Hepatic stellate cell (primary cell): ENCODE measurements at regions not wholly inside any gene's neighbourhood (a gene's known extent, or its start where the extent isn't known, plus 50 kb on each side); places are given as distances from the start of the nearest gene placed in this dataset.
"Not testable (repeated sequence)": the region's sequence is repeated elsewhere in the genome, so short reads cannot be mapped to it uniquely, and the experiment has no call there.

Experiments used
- DNase-seq: peaks from one replicate; pipeline ENCODE4 v3.0.0; 2011; ENCODE audit warnings: low spot score

GRCh38 chrX:149420566-149420965 is 84.5 kb downstream of the IDS start:
- not testable (repeated sequence) for DNase-seq

GRCh38 chrX:149398027-149398426 is 107.1 kb downstream of the IDS start:
- DNase-seq: no peak

GRCh38 chrX:149392921-149393320 is 112.2 kb downstream of the IDS start:
- DNase-seq: no peak

DNA sequence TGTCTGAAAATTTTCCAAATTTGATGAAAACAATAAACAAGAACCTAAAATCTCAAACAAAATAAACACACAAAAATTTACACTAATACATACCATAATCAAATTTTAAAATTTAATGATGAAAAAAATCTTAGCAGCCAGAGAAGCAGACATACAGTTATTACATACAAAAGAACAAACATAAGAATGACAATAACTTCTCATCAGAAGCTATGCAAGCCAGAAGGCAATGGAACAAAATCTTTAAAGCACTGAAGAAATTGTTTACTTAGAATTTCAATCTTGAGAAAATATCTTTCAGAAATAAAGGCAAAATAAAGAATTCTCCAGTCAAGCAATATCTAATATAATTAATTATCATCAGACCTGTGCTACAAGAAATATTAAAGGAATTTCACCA is 121.3 kb downstream of the IDS start:
- no peak for DNase-seq

GRCh38 chrX:149374751-149375150 is 130.4 kb downstream of the IDS start:
- no peak for DNase-seq

DNA sequence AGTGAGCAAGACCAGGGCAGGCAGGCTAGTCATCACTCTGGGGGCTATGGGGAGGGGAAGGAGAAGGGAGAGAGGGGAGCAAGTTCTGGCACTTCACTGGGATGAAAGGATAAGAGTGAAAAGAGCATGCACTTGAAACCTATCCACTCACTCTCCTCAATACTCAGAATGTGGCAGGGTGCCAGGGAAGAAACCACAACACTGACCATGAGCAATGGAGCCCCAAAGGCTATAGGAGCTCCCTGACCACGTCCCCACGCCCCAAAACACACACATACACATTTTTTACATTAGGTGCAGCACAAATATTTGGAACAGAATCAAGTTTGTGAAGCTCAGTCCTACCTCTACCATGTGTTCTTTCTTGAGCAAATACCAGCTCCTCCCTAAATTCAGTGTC is 132.2 kb downstream of the IDS start:
- DNase-seq: no peak

GRCh38 chrX:149371986-149372385 is 133.1 kb downstream of the IDS start:
- no peak for DNase-seq

DNA sequence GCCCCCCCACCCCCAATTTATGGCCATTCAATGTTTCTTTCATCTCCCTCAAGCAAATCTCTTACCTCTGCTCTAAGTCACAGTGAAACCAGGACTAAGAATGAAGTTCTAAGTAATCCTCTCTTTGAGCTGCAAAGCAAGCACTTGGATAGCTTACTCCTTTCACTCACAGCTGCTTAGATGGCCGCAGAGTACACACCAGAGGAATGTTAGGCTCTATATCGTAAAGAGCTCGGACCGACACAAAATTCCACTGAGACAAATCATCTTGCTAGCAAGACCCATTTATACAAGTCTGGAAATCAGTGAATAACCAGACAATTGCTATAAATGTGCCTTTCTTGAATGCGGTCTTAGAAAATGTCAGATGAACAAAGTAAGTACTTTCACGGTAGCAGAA is 135.0 kb downstream of the IDS start:
- DNase-seq: no peak

- DNase-seq: no peak
These were observed 139.6 kb downstream of the IDS start for GRCh38 chrX:149365552-149365951.

GRCh38 chrX:149365061-149365460 is 140.0 kb downstream of the IDS start:
- no peak for DNase-seq

DNA sequence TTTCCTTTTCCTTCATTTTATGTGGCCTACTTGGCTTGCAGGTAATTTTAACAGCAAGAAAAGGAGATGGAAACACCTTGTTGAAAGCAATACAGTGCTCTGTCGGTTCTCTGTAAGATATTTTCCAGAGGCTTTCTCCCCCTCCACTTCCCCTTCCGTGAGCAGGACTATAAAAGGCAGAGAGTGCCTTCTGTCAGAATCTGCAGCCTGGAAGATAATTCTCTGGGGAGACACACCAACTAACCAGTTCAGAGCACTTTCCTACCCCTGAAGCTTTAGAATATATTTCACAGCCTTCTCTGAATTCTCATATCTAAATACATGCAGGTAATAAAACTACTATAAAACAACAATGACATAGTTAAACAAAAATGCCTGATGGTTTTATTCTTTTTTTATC is 141.1 kb downstream of the IDS start:
- DNase-seq: no peak

DNA sequence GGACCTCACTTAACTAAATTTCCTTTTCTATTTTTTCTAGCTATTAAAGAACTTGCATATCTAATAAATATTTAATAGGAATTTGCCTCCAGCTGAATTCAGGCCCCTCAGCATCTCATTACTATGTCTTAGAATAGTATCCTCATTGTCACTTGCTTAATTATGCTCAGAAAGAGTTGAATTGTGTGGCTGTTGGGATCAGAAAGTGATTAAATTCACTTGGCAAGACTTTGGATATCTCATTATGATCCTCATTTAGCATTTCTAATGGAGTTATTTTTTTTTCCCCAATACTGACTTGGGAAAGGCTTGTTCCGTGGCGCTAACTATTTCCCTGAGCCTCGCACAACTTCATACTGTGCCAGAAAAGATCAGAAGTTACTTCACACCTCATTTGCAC is 158.8 kb downstream of the IDS start:
- no peak for DNase-seq

DNA sequence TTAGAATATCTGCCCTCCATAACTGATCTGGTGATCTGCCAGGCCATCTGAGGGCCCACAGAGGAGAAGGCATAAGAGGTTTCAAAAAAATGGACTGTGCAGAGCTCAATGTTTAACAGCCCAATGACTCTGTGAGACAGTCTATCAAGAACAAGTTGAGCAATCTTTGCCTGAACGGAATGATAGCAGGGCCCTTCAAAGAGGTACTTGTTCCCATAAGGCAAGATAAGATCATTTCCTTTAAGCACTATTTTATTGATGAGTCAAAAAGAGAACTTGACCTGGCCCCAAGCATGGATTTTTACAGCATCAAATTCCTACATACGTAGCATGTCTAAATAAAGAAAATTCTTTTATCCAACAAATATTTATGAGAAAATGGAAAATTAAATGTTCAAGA is 182.8 kb downstream of the IDS start:
- DNase-seq: no peak

GRCh38 chrX:149313871-149314371 is 191.2 kb downstream of the IDS start:
- no peak for DNase-seq

DNA sequence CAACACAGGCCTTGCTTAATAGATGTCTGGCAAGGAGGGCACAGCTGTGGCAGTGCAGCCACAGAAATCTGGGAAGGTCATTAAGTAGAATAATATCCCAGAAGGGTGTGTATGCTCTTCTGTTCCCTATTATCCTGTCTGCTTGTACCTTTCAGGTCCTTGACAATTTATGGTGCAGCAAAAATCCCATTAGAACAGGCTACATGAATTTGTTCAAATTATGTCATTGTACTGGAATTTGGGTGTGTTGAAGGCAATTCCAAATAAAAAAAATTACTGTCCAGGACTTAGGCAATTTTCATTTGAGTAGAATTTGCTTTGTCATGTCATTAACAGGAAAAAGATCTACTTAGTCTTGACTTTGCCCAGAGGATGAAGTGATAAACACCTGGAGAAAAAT is 192.1 kb downstream of the IDS start:
- no peak for DNase-seq

GRCh38 chrX:149312097-149312496 is 193.0 kb downstream of the IDS start:
- no peak for DNase-seq

DNA sequence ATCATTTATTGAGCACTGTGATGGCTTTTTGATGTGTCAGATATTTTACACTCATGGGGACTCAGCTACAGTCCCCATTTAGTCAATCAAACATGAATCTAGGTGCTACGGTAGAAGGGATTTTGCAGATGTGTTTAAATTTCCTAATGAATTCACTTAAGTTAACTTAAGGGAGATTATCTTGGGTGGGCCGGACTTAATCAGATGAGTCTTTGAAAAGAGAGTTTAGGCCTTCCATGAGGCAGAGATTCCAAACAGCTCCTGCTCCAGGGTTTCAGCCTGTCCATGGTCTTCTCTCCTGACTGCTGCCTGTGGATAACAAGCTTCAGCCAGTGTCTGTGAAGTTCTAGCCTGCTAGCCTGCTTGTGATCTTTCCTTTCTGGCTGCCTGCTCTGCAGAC is 202.4 kb downstream of the IDS start:
- no peak for DNase-seq

- no peak for DNase-seq
These were observed 207.0 kb downstream of the IDS start for GRCh38 chrX:149298111-149298510.

DNA sequence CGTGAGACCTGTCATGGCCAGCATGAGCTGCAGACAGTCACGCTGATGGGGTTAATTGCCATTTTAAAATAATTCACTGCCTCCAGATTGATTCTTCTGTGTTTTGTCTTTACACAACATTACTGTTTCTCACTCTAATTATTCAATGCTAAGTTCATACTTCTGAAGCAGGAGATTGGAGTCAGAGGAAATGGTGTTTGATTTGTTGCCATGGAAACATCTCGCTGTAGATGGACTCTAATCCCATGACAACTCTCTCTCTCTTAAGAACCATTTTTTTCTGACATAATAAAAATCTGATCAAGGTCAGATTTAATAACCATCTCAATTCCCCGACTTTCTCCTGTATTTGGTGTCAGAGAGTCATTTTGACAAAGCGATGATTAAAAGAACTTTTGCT is 209.0 kb downstream of the IDS start:
- no peak for DNase-seq

- peak; percentile 14 for DNase-seq
These were observed 218.2 kb downstream of the IDS start for GRCh38 chrX:149286940-149287349.

GRCh38 chrX:149284616-149285015 is 220.5 kb downstream of the IDS start:
- DNase-seq: no peak

GRCh38 chrX:149283853-149284252 is 221.3 kb downstream of the IDS start:
- DNase-seq: no peak

GRCh38 chrX:149282909-149283308 is 222.2 kb downstream of the IDS start:
- DNase-seq: no peak

DNA sequence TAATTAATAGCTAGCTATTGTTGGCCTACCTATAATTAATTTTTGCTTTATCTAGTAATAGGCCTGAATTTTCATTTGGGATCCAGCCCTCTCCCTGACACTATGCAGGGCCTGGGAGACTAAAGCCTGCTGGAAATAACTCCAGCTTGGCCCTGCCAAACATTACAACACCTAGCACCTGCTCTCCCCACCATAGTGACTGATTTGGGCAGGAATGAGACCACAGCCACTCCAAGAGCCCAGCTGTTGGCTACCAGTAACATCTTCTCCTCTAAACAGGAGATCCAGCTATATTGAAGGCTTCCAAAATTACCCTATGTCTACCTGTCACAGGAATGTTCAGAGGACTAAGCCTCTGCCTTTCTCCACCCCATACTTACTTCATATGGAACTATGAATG is 225.1 kb downstream of the IDS start:
- DNase-seq: no peak

- DNase-seq: no peak
These were observed 229.3 kb downstream of the IDS start for GRCh38 chrX:149275836-149276235.
